ENCODE measurements at regions not wholly inside any gene's neighbourhood (a gene's known extent, or its start where the extent isn't known, plus 50 kb on each side); places are given as distances from the start of the nearest gene placed in this dataset.
"Not testable (repeated sequence)": the region's sequence is repeated elsewhere in the genome, so short reads cannot be mapped to it uniquely, and the experiment has no call there.

DNA sequence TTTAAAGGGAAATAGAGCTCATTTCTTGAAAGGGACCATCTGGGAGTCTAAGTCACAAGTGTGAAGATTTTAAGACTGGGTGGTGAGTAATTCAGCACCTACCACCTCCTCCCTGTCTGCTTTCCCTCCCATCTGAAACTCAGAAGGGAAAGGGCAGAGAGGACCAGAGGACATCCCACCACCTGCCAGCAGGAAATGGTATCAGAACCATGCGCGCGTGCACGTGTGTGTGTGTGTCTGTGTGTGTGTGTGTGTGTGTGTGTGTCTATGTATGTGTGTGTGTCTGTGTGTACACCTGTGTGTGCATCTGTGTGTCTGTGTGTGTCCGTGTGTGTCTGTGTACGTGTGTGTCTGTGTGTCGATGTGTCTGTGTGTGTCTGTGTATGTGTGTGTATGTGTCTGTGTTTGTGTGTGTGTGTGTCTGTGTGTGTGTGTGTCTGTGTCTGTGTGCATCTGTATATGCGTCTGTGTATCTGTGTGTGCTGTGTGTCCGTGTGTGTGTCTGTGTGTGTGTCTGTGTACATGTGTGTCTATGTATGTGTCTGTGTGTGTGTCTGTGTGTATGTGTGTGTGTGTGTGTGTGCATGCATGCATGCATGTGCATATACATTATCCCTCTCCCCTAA is 76.8 kb downstream of the ZFP36L2 start:
- no peak for DNase-seq

GRCh38 chr2:43146083-43146482 is 80.3 kb downstream of the ZFP36L2 start:
- DNase-seq = no peak

GRCh38 chr2:43144263-43144662 is 82.1 kb downstream of the ZFP36L2 start:
- no peak for DNase-seq

- DNase-seq = no peak
Measured at GRCh38 chr2:43143756-43144155, 82.7 kb downstream of the ZFP36L2 start.

DNA sequence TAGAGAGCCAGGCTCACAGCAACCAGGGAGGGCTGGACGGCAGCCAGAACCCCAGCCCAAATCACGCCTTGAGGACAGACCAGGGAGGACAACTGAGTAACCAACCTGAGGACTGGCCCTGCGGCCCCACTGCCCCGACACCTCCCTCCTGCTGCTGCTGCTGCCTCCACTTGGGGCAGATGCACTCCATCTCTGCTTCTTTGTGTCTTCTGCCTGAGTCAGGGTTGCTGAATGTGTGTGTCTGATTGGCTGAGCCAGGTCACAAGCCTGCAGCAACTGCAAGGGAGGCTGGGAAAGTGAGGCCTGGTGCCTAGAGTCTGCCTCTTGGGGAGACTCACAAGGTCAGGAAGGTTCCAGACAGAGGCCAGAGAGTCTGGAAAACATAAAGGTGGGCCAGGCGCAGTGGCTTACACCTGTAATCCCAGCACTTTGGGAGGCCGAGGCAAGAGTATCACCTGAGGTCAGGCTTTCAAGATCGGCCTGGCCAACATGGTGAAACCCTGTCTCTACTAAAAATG is 83.4 kb downstream of the ZFP36L2 start:
- DNase-seq = no peak

GRCh38 chr2:43141636-43142151 is 84.7 kb downstream of the ZFP36L2 start:
- not testable (repeated sequence) for DNase-seq

GRCh38 chr2:43139996-43140621 is 86.3 kb downstream of the ZFP36L2 start:
- DNase-seq = no peak

DNA sequence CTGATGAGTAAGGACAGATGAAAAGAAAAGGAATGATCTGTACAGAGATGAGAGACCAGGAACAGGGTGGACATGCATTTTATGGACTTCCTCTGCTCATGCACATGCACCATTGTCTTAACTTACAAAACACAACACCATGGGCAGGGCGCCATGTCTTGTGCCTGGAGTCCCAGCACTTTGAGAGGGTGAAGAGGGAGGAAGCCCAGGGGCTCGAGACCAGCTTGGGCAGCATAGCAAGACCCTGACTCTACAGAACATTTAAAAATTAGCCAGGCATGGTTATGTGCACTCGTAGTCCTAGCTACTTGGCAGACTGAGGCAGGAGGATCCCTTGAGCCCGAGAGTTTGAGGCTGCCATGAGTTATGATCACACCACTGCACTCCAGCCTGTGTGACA is 86.9 kb downstream of the ZFP36L2 start:
- no peak for DNase-seq

GRCh38 chr2:43138441-43138840 is 88.0 kb downstream of the ZFP36L2 start:
- DNase-seq = no peak

DNA sequence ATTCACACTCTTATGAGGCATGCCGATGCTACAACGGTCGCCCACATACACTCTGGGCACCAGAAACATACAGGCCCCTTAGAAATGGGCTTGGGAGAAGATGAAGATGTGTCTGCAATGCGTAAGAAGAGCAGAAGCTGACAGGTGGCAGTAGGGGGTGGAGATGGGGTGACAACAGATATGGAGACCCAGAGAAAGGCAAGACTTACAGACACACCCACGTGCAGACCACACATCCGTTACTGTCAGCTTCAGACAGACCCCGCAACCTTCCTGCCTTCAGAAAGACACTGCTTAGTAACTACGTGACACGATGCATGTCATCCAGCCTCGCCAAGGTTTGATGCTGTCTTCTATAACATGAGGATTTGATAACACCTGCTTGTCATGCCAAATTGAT is 89.5 kb downstream of the ZFP36L2 start:
- no peak for DNase-seq

GRCh38 chr2:43136011-43136799 is 90.2 kb downstream of the ZFP36L2 start:
- no peak for DNase-seq

DNA sequence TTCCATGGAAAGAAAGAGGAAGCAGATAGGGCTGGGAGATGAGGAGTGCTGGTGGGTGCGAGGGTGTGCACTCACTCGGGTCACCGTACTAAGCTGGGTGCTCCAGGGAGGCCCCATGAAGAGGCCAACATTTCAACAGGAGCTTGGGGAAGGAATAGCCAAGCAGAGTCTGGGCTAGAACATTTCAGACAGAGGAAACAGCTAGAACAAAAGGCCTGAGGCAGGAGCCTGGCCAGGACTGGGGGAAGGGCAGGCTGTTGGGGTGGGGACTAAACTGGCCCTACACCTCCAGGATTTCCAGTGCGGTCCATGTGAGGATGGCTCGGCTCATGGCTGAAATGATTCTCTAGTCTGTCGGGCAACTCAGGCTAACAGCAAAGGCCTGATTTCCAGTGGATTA is 90.8 kb downstream of the ZFP36L2 start:
- peak in 3 of 51 donors; percentile 12 to 23 (median 16) for DNase-seq

GRCh38 chr2:43134571-43134889 is 91.9 kb downstream of the ZFP36L2 start:
- no peak for DNase-seq

GRCh38 chr2:43133708-43134570 is 92.5 kb downstream of the ZFP36L2 start:
- peak in 32 of 51 donors; percentile 9 to 64 (median 44) for DNase-seq

DNA sequence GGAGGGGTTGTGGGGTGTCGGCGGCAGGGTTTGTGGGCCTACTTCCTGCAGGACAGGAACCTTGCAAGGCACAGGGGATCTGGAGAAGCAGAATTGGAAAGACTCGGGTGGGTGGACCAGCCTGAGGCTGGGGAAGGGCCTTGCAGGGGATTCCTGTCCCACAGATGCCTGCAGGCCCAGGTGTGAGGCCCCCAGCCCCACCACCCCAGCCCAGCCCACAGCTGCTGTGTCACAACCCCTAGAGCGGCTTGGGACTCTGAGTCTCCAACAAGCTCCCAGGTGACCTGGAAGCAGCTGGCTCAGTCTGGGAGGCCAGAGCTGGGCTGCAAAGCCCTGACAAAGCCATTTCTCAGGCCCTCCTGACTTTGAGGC is 93.1 kb downstream of the ZFP36L2 start:
- DNase-seq = no peak

DNA sequence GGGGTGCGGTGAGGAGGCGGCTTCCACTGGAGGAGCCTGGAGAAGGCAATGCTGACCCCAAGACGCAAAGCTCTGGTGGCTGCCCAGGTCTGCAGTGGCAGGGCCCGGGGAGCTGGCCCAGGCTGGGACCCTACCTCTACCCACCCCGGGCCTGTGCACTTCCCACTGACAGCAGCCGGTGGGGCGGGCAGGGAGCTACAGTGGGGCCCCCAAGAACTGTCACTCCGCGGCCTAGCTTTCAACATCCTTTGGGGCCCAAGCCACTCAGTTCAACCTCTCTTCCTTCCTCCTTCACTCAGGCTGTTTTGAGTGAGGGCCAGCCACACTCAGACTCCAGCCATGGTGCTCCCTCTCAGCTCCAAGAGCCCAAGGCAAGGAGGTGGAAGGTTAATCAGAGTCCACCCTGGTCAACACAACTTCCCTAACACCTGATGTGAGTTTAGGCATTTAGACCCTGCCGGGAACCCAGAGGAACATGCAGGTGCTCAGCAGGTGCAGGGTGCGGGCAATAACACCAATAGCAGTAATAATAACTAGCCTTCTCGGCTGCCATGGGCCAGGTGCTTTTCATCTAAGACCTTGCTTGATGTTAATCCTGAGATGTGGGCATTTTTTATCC is 93.6 kb downstream of the ZFP36L2 start:
- DNase-seq = peak in 1 of 51 donors; percentile 26

DNA sequence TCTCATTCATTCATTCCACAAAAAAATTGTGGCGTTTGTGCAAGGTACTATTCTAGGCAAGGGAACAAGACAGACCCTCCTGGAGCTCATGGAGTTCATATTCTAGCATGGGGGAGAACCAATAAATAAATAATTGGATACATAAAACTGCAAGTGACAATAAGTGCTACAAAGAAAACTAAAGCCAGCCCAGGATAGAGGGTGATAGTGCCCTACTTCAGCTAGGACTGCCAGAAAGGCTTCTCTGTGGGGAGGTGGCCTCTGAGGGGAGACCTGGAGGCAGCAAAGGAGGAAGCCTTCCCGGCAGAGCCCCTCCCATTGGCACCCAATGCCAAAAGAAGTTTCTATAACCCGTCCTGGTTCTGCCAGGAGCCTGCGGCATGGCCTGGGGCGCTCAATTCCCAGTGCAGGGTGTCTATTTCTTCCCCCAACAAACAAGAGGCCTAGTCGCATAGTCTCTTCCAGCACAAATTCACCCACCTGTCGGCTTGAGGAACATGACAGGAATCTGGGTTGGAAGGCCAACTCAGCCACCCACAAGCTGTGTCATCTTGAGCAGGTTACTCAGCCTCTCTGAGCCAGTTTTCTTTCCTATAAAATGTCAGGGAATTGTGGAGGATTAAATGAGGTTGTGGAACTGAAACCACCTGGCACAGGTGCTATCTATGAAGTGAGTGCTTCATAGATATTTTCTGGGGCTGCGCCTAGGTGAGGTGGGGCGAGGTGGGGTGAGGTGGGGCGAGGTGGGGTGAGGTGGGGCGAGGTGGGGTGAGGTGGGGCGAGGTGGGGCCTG is 94.3 kb downstream of the ZFP36L2 start:
- DNase-seq = peak in 1 of 51 donors; percentile 15

DNA sequence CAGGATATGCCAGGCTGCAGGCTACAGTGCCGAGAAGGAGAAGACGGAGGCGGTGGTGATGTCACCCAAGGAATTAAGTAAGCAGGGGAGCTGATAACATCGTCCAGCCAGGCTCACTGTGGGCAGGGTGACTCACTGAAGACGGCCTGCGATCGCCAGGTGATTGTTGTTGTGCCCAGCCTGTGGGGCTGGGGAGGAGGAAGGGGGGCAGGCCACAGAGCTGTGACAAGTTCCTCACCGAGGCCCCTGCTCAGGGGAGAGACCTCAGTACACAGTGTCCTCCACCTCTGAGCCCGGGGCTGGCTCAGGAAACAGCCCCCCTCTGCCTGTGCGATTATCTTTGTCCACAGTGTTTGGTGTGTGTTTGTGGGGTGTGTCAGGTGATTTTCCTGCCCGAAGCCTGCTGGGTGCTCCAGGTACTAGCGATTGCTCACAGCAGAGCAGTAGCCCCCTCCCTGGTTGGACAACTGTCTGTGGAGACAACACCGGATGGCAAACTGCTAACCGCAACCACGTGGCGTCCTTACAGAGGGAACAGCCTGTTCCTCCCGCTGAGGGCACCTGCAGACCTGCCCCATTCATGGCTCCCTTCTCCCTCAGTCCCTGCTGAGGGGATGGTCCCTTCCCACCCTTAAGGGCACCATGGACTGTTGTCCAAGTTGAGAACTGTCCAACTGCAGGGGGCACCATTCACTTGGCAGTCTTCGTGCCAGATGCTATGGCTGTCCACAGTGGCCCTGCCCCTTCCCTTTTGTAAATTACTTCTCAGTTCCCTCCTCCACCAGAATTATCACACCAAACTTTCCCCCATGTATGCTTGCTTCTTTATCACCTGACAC is 95.1 kb downstream of the ZFP36L2 start:
- peak in 25 of 51 donors; percentile 8 to 55 (median 36) for DNase-seq

DNA sequence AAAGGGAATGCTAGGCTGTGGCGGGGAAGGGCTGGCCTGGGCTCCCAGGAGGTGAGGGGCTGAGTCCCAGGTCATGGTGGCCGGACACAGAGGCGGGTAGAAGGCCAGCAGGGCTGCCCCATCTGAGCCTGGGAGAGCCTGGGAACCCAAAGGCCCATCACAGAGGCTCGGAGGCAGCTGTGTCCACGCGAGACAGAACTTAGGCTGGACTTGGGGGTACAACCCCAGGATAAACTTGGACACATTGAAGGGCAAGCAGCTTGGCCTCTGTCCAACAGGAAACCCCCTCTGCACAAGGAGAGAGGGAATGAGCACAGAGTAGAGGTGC is 95.9 kb downstream of the ZFP36L2 start:
- DNase-seq = no peak

All from hypothalamus (tissue), 51 donors.